ENCODE measurements at regions not wholly inside any gene's neighbourhood (a gene's known extent, or its start where the extent isn't known, plus 50 kb on each side); places are given as distances from the start of the nearest gene placed in this dataset.

DNA sequence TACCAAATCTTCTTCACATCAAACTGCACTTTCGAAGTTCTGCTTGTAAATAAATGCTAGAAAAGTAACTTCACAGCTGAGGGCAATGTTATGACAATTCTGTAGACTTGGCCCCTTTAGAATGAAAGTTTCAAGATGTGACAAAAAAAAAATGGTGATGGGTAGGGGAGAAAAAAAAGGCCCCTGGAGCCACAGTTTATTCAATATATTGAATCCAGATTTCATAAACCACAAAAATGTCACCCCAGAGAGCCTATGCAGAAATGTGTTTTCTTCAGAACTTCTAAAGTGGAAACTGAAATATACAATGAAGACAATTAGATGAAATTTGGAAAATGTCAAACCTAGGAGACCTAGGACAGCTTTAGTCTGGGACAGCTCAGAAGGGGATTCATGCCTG lies 143.1 kb downstream of the EDN3 start:
- intact Hi-C loops (cut with DNase I): no loop called here
- no peak for DNase-seq
- 73 to 79% methylated on average over 1 of the region's 1 CpG for WGBS, 2 donors
- no peak overlapping the region for H3K27ac ChIP-seq
- TF ChIP-seq, protein P1, sequence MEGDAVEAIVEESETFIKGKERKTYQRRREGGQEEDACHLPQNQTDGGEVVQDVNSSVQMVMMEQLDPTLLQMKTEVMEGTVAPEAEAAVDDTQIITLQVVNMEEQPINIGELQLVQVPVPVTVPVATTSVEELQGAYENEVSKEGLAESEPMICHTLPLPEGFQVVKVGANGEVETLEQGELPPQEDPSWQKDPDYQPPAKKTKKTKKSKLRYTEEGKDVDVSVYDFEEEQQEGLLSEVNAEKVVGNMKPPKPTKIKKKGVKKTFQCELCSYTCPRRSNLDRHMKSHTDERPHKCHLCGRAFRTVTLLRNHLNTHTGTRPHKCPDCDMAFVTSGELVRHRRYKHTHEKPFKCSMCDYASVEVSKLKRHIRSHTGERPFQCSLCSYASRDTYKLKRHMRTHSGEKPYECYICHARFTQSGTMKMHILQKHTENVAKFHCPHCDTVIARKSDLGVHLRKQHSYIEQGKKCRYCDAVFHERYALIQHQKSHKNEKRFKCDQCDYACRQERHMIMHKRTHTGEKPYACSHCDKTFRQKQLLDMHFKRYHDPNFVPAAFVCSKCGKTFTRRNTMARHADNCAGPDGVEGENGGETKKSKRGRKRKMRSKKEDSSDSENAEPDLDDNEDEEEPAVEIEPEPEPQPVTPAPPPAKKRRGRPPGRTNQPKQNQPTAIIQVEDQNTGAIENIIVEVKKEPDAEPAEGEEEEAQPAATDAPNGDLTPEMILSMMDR (IDR thresholded peaks at IDR 0.05): no peak
- TF ChIP-seq POLR2A (IDR thresholded peaks at IDR 0.05): no peak
- no peaks in the 10 kb centered on the region for H3K9me3 ChIP-seq
- no peak overlapping the region for H3K4me3 ChIP-seq (replicated peaks in 1 of 3)
- H3K27me3 ChIP-seq: no peaks in the 10 kb centered on the region
- no peaks in the 10 kb centered on the region for H3K4me1 ChIP-seq
- H3K36me3 ChIP-seq: no peaks in the 10 kb centered on the region

DNA sequence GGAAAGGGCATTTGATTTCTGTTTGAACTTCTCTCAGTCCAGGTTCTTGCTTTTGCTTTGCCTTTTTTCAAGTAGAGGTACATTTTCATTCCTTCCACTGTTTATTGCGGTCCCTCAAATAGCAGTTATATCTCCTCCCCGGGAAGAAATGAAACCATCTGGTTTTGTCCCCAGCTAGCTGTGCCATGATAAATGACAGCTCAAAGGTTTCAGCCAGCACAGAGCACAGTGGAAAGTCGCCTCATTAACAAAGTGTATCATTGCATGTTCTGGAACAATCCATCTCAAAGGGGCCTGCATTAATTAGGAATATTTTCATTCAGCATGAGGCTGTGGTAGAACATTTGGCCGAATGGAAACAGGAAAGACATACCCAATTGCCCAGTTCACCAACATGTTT lies 146.0 kb downstream of the EDN3 start:
- Histone ChIP-seq H3K9me3 (no peaks in the 10 kb centered on the region), H3K27me3 (no peaks in the 10 kb centered on the region), H3K4me1 (no peaks in the 10 kb centered on the region), H3K27ac (no peak overlapping the region), H3K4me3 (replicated peaks in 1 of 3) (no peak overlapping the region), H3K36me3 (no peaks in the 10 kb centered on the region)
- 82 to 90% methylated on average over 4 of the region's 4 CpGs for WGBS, 2 donors
- no peak for DNase-seq
- intact Hi-C loops (cut with DNase I): no loop called here
- TF ChIP-seq, protein P1 (IDR thresholded peaks at IDR 0.05): no peak
- no peak for TF ChIP-seq POLR2A (IDR thresholded peaks at IDR 0.05)

DNA sequence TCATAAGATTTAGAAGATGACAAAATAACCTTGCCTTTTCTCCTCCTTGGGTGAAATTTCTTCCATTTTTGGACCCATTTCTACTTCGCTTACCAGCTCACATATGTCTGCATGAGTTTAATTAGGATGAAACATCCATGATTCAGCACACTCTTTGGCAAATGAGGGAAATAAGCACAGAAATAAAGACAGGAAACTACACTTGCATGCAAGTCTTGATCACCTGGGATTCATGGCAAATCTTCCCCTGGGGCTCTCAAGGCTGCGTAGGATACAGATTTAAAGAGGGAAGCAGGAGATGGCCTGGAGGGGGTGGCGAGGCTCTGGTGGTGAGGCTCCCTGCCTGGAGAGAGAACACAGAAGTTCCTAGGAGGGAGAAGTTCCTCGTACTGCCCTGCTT lies 147.8 kb downstream of the EDN3 start:
- intact Hi-C loops (cut with DNase I): no loop called here
- no peaks in the 10 kb centered on the region for H3K4me1 ChIP-seq
- no peaks in the 10 kb centered on the region for H3K36me3 ChIP-seq
- no peak for DNase-seq
- H3K4me3 ChIP-seq (replicated peaks in 1 of 3): no peak overlapping the region
- no peaks in the 10 kb centered on the region for H3K9me3 ChIP-seq
- no peaks in the 10 kb centered on the region for H3K27me3 ChIP-seq
- no peak overlapping the region for H3K27ac ChIP-seq
- TF ChIP-seq, protein P1 (IDR thresholded peaks at IDR 0.05): no peak
- no peak for TF ChIP-seq POLR2A (IDR thresholded peaks at IDR 0.05)
- 71 to 78% methylated on average over 4 of the region's 4 CpGs for WGBS, 2 donors

DNA sequence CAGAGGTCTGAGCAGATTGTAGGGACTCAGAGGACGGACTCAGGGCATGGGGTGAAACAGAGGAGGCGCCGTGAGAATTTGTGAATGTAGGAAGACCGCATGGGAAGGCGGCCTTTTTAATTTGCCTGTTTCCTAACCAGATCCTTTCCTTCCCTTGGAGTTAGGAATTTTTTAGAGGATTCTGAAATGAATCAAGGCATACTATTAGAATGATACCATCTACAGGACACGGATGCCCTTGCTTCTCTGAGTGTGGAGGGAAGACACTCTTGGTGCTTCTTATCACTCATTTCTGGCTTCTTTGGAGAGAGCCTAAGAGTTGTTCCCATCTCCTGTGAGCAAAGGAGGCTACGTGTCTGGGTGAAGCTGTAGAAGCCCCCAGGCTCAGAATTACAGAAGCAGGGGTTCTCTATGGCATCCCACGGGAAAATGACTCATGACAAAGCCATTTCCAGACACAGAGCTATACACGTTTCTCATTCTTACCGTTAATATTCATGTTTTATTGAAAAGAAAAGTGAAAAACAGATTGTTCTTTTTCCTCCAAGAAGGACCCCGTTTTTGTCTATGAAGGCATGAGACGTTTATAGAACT lies 148.5 kb downstream of the EDN3 start:
- H3K36me3 ChIP-seq: no peaks in the 10 kb centered on the region
- no peak for DNase-seq
- no peak for TF ChIP-seq POLR2A (IDR thresholded peaks at IDR 0.05)
- TF ChIP-seq, protein P1 (IDR thresholded peaks at IDR 0.05): no peak
- H3K4me1 ChIP-seq: no peaks in the 10 kb centered on the region
- H3K27ac ChIP-seq: no peak overlapping the region
- H3K9me3 ChIP-seq: no peaks in the 10 kb centered on the region
- intact Hi-C loops (cut with DNase I): no loop called here
- no peak overlapping the region for H3K4me3 ChIP-seq (replicated peaks in 1 of 3)
- no peaks in the 10 kb centered on the region for H3K27me3 ChIP-seq
- WGBS, 2 donors: 74 to 83% methylated on average over 12 of the region's 12 CpGs

DNA sequence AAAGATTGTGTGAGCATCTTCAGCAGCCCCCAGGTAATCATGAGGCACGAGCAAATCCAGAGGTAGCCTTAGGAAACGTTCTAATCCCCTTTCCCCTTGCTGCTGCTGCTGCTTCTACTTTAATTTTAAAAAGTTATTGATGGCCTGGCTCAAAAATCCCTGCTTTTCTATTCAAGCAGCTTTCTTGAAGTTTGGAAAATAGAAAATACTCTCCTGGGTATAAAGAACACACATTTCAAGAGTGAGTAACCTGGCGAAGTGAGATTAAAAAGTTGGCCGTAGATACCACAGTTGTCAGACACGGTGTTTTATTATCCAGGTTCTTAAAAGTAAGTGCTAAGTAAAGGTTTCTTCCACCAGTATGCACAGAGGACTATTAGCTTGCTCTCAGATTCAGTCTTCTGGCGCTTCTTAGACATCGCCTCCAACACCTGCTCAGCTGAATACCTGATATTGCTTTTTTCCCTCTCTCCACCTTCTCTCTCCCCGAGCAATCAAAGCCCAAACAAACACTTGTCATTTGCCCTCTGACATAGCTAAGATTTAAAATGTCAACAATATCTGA lies 150.7 kb downstream of the EDN3 start:
- DNase-seq: no peak
- H3K27ac ChIP-seq: no peak overlapping the region
- 73 to 81% methylated on average over 8 of the region's 8 CpGs for WGBS, 2 donors
- H3K4me3 ChIP-seq (replicated peaks in 1 of 3): no peak overlapping the region
- intact Hi-C loops (cut with DNase I): loop anchor here (10.0 kb wide), 1 partner anchor 46 kb away; no protein-coding TSS in a partner anchor
- H3K4me1 ChIP-seq: peaks cover 0 to 5% of the 10 kb centered on the region in 2 donors
- H3K9me3 ChIP-seq: no peaks in the 10 kb centered on the region
- TF ChIP-seq, protein P1 (IDR thresholded peaks at IDR 0.05): no peak
- no peak for TF ChIP-seq POLR2A (IDR thresholded peaks at IDR 0.05)
- no peaks in the 10 kb centered on the region for H3K27me3 ChIP-seq
- no peaks in the 10 kb centered on the region for H3K36me3 ChIP-seq

Measured in thyroid gland (tissue), 4 donors.